MM.1S (cell line): ENCODE measurements at regions not wholly inside any gene's neighbourhood (a gene's known extent, or its start where the extent isn't known, plus 50 kb on each side); places are given as distances from the start of the nearest gene placed in this dataset.
"Not testable (repeated sequence)": the region's sequence is repeated elsewhere in the genome, so short reads cannot be mapped to it uniquely, and the experiment has no call there.

ENCODE experiments used
- CTCF ChIP-seq: fragments of 300-600 bp; sonication (generic); IDR thresholded peaks from 2 replicates; pipeline ENCODE4 v1.5.1; 2016; ENCODE audit warnings: antibody characterized with exemption, low read length, mixed read lengths
- EZH2 ChIP-seq: fragments of 300-600 bp; sonication (generic); optimal IDR thresholded peaks from 2 replicates; pipeline ENCODE3; 2017; ENCODE audit warnings: low read depth, mild to moderate bottlenecking, antibody characterized with exemption, low read length, mixed read lengths
- EZH2phosphoT487 ChIP-seq: fragments of 300-600 bp; sonication (generic); IDR thresholded peaks from 2 replicates; pipeline ENCODE4 v1.6.1; 2018; ENCODE audit warnings: antibody characterized with exemption, low read length

- TF ChIP-seq CTCF, EZH2phosphoT487, EZH2: not testable (repeated sequence)
Observed at GRCh38 chr4:82271915-82272480, 101.8 kb downstream of the HNRNPD start.
